Loucy (cell line): ENCODE measurements at regions not wholly inside any gene's neighbourhood (a gene's known extent, or its start where the extent isn't known, plus 50 kb on each side); places are given as distances from the start of the nearest gene placed in this dataset.

Experiments used
- CTCF ChIP-seq: fragments of 200-600 bp; sonication (generic); conservative IDR thresholded peaks from 2 replicates; pipeline ENCODE4 v1.5.1; 2014; ENCODE audit warnings: mild to moderate bottlenecking, antibody characterized with exemption, low read length
- EZH2phosphoT487 ChIP-seq: fragments of 200-600 bp; IDR thresholded peaks from 2 replicates; pipeline ENCODE4 v1.6.1; 2018; ENCODE audit warnings: antibody characterized with exemption, mild to moderate bottlenecking, moderate library complexity, borderline replicate concordance

- no peak for TF ChIP-seq CTCF
- TF ChIP-seq EZH2phosphoT487: no peak
Observed at GRCh38 chr4:127403471-127404084, 229.2 kb upstream of the INTU start.
